Neuronal stem cell (in vitro differentiated cells): ENCODE measurements at regions not wholly inside any gene's neighbourhood (a gene's known extent, or its start where the extent isn't known, plus 50 kb on each side); places are given as distances from the start of the nearest gene placed in this dataset.
"Not testable (repeated sequence)": the region's sequence is repeated elsewhere in the genome, so short reads cannot be mapped to it uniquely, and the experiment has no call there.

Source experiments
- DNase-seq: peaks from one replicate; pipeline ENCODE4 v3.0.0-alpha.2; 2013; ENCODE audit warnings: low spot score
- H2AFZ ChIP-seq: one replicate; pipeline ENCODE4 v1.6.1; 2013; ENCODE audit warnings: mild to moderate bottlenecking, low read length, inconsistent platforms
- H2AK5ac ChIP-seq: 2 replicates; pipeline ENCODE4 v1.6.1; 2013; ENCODE audit warnings: low read depth, mild to moderate bottlenecking, inconsistent platforms, low read length, moderate library complexity, mixed read lengths
- H2BK120ac ChIP-seq: 2 replicates; pipeline ENCODE4 v1.6.1; 2013; ENCODE audit warnings: low read depth, mild to moderate bottlenecking, inconsistent platforms, low read length, moderate library complexity, mixed read lengths
- H2BK12ac ChIP-seq: one replicate; pipeline ENCODE4 v1.6.1; 2013; ENCODE audit warnings: low read length, inconsistent platforms
- H2BK15ac ChIP-seq: 2 replicates; pipeline ENCODE4 v1.6.1; 2013; ENCODE audit warnings: mild to moderate bottlenecking, low read length, inconsistent platforms, mixed read lengths
- H2BK5ac ChIP-seq: one replicate; pipeline ENCODE4 v1.6.1; 2013; ENCODE audit warnings: inconsistent platforms, mild to moderate bottlenecking, low read length, moderate library complexity
- H3K14ac ChIP-seq: one replicate; pipeline ENCODE4 v1.6.1; 2013; ENCODE audit warnings: low read length, inconsistent platforms
- H3K18ac ChIP-seq: 2 replicates; pipeline ENCODE4 v1.6.1; 2013; ENCODE audit warnings: low read length, inconsistent platforms
- H3K23ac ChIP-seq: 2 replicates; pipeline ENCODE4 v1.6.1; 2013; ENCODE audit warnings: low read depth, mild to moderate bottlenecking, mixed read lengths, low read length, inconsistent platforms; ENCODE audit not compliant: poor library complexity
- H3K27ac ChIP-seq: replicated peaks from 3 replicates; pipeline ENCODE4 v1.5.1; 2013; ENCODE audit warnings: low read length, inconsistent platforms
- H3K27me3 ChIP-seq, 3 experiments: 2 replicates each; pipeline ENCODE4 v1.6.1; 2013; ENCODE audit warnings: low read length in 3 of 3, mild to moderate bottlenecking in 2 of 3, inconsistent platforms in 1 of 3, low read depth in 1 of 3, mixed read lengths in 1 of 3, moderate library complexity in 1 of 3; ENCODE audit not compliant: control insufficient read depth in 3 of 3, insufficient read depth in 3 of 3
- H3K36me3 ChIP-seq, 2 donors: replicated peaks in 1 of 2; 2 replicates each; pipeline ENCODE4 v1.6.1; 2013; ENCODE audit warnings: low read length in 2 of 2; ENCODE audit not compliant: control insufficient read depth in 2 of 2, insufficient read depth in 2 of 2
- H3K4ac ChIP-seq: 2 replicates; pipeline ENCODE4 v1.6.1; 2013; ENCODE audit warnings: inconsistent platforms, mild to moderate bottlenecking, low read length, moderate library complexity
- H3K4me1 ChIP-seq, 2 donors: 1 replicate in 1 of 2; 2 replicates in 1 of 2; pipeline ENCODE4 v1.6.1; 2013; ENCODE audit warnings: low read length in 2 of 2, low read depth in 1 of 2; ENCODE audit not compliant: control insufficient read depth in 2 of 2, insufficient read depth in 1 of 2
- H3K4me2 ChIP-seq: one replicate; pipeline ENCODE4 v1.6.1; 2013; ENCODE audit warnings: mild to moderate bottlenecking, low read length, inconsistent platforms; ENCODE audit not compliant: insufficient read depth, poor library complexity, severe bottlenecking
- H3K4me3 ChIP-seq, 2 donors: 2 replicates each; pipeline ENCODE4 v1.5.1; 2013; ENCODE audit warnings: low read length in 2 of 2, mild to moderate bottlenecking in 2 of 2, inconsistent platforms in 1 of 2, moderate library complexity in 1 of 2
- H3K79me1 ChIP-seq: one replicate; pipeline ENCODE4 v1.6.1; 2013; ENCODE audit warnings: low read depth, mild to moderate bottlenecking, inconsistent platforms, low read length, moderate library complexity
- H3K9ac ChIP-seq: one replicate; pipeline ENCODE4 v1.6.1; 2013; ENCODE audit warnings: mild to moderate bottlenecking, low read depth, low read length, inconsistent platforms; ENCODE audit not compliant: poor library complexity
- H3K9me3 ChIP-seq, 2 donors: replicated peaks in 1 of 2; 2 replicates each; pipeline versions ENCODE3 to v1.6.1; 2013; ENCODE audit warnings: low read length in 2 of 2, mild to moderate bottlenecking in 2 of 2, inconsistent platforms in 1 of 2, low read depth in 1 of 2, mixed read lengths in 1 of 2, moderate library complexity in 1 of 2; ENCODE audit not compliant: control insufficient read depth in 2 of 2, insufficient read depth in 1 of 2
- H4K8ac ChIP-seq: one replicate; pipeline ENCODE4 v1.6.1; 2013; ENCODE audit warnings: low read depth, mild to moderate bottlenecking, inconsistent platforms, low read length, moderate library complexity
- H4K91ac ChIP-seq: one replicate; pipeline ENCODE4 v1.6.1; 2013; ENCODE audit warnings: low read length, low read depth, mild to moderate bottlenecking, inconsistent platforms; ENCODE audit not compliant: poor library complexity
- WGBS, 2 donors: extraction: QIAGEN DNeasy Blood & Tissue Kit; methylation state at CpG; one replicate each; pipeline ENCODE4 v1.1.7; 2013; ENCODE audit warnings: missing lambda C conversion rate in 2 of 2, mixed read lengths in 1 of 2; ENCODE audit not compliant: insufficient read length in 2 of 2, insufficient replicate concordance in 1 of 2; ENCODE audit errors: extremely low coverage in 2 of 2; 5-methylcytosine and 5-hydroxymethylcytosine counted together

DNA sequence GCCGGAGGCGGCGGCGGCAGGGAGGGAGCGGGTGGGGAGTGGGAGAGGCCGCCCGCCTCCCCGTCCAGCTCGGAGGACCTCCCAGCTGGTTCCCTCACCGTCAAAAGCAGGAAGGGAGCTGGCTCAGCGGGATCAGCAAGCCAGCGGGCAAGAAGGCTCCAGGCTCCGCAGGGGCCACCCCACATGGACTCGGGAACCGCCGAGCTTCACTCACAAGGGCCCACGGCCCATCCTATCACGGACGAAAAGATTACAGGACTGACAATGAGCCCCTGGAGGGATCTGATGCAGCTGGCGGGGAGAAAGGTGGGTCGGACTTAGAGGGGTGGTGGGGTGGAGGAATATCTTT is 86.3 kb downstream of the FAM72B start:
- Histone ChIP-seq H3K4me2 (peak overlapping the region; percentile 33), H2AFZ (peak overlapping the region; percentile 72)
- DNase-seq, H3K4me1 ChIP-seq, H3K36me3 ChIP-seq, H2BK120ac ChIP-seq, H2BK15ac ChIP-seq, H3K14ac ChIP-seq, H3K4me3 ChIP-seq, H3K27ac ChIP-seq, H3K27me3 ChIP-seq, H2BK12ac ChIP-seq, H3K4ac ChIP-seq, H4K91ac ChIP-seq, H2BK5ac ChIP-seq, H3K18ac ChIP-seq, H3K9ac ChIP-seq, H4K8ac ChIP-seq, H3K23ac ChIP-seq, H3K9me3 ChIP-seq, H2AK5ac ChIP-seq, H3K79me1 ChIP-seq: not testable (repeated sequence)
- WGBS, 2 donors = no CpG with 5 or more reads among the region's 21 CpGs

DNA sequence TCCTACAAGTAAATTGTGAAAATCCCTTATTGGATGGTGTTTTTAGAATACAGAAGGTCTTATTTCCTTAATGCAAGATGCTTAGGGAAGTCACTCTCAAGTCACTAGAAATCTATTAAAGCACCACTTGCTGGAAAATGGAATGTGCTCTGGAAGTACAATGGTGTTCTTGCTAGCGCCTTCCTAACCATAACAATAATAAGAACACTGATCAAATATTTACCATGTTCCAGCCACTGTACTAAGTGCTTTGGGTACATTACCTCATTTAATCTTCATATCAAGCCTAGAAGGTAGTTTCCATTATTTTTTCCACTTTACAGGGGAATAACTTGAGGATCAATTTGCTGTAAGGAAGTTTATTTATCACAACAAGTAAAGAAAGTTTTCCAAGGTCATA is 75.1 kb downstream of the FAM72B start:
- H2BK120ac ChIP-seq, H3K14ac ChIP-seq, H3K9ac ChIP-seq, H3K4ac ChIP-seq, H3K4me2 ChIP-seq, H2BK12ac ChIP-seq, H3K4me3 ChIP-seq, H2BK5ac ChIP-seq, H4K8ac ChIP-seq, H3K23ac ChIP-seq, DNase-seq, H2AFZ ChIP-seq, H3K18ac ChIP-seq, H3K27ac ChIP-seq, H2BK15ac ChIP-seq, H3K27me3 ChIP-seq, H2AK5ac ChIP-seq, H4K91ac ChIP-seq, H3K4me1 ChIP-seq, H3K9me3 ChIP-seq, H3K36me3 ChIP-seq, H3K79me1 ChIP-seq: not testable (repeated sequence)
- WGBS, 2 donors = no CpG with 5 or more reads among the region's 1 CpG

DNA sequence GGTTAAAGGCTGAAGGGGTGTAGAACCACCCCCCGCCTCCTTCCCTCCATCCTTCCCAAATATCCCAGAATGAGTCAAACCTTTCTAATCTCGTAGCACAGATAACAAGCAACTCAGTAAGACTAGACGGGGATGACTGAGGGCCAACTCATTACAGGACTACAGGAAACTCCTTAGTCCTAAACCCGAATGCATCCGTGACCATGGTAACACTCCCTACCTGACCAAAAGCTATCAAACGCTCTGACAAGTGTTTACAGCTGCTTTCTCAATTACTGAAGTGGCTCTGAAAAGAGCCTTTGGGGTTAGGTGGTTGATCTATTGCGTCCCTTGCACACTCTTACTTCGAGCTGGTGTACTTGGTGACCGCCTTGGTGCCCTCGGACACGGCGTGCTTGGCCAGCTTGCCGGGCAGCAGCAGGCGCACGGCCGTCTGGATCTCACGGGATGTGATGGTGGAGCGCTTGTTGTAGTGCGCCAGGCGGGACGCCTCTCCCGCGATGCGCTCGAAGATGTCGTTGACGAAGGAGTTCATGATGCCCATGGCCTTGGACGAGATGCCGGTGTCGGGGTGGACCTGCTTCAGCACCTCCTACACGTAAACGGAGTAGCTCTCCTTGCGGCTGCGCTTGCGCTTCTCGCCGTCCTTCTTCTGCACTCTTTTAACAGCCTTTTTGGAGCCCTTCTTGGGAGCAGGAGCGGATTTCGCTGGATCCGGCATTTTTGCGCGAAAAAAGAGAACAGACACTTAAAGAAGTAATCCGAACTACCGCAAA is 67.4 kb downstream of the FAM72B start:
- not testable (repeated sequence) for H4K91ac ChIP-seq, H3K23ac ChIP-seq, H3K79me1 ChIP-seq, DNase-seq, H3K9ac ChIP-seq, H2BK15ac ChIP-seq, H3K4me2 ChIP-seq, H3K4me3 ChIP-seq, H3K18ac ChIP-seq, H2AK5ac ChIP-seq, H2AFZ ChIP-seq, H3K4me1 ChIP-seq, H2BK12ac ChIP-seq, H2BK5ac ChIP-seq, H3K9me3 ChIP-seq, H3K4ac ChIP-seq, H3K14ac ChIP-seq, H4K8ac ChIP-seq, H2BK120ac ChIP-seq, H3K27me3 ChIP-seq, H3K36me3 ChIP-seq, H3K27ac ChIP-seq
- no CpG with 5 or more reads among the region's 44 CpGs for WGBS, 2 donors

DNA sequence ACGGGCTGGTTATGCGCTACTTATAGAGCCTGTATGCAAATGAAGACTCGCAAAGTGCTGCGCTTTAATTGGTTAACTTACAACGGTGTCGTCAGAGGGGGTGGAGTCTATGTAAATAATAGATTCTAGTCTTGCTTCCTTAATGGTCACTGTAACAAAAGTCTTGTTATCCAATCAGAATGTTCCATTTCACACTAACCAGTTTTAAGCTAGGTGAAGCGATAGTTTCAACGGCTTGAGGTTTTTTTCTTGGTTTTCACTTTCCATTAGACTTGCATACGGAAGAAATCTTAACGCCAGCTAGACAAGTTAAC is 66.9 kb downstream of the FAM72B start:
- H3K27ac ChIP-seq, H3K9ac ChIP-seq, H2AFZ ChIP-seq, H3K4me1 ChIP-seq, DNase-seq, H3K4me3 ChIP-seq, H2BK5ac ChIP-seq, H3K14ac ChIP-seq, H2BK15ac ChIP-seq, H2AK5ac ChIP-seq, H4K8ac ChIP-seq, H4K91ac ChIP-seq, H3K27me3 ChIP-seq, H3K79me1 ChIP-seq, H2BK12ac ChIP-seq, H3K9me3 ChIP-seq, H3K4me2 ChIP-seq, H3K4ac ChIP-seq, H2BK120ac ChIP-seq, H3K18ac ChIP-seq, H3K23ac ChIP-seq, H3K36me3 ChIP-seq: not testable (repeated sequence)
- WGBS, 2 donors = no CpG with 5 or more reads among the region's 10 CpGs
